Stimulated activated CD8-positive, alpha-beta memory T cell treated with anti-CD3 and anti-CD28 coated beads, Interleukin-2, amount 100 ng/mL, for 1 hour (primary cell): ENCODE measurements at regions not wholly inside any gene's neighbourhood (a gene's known extent, or its start where the extent isn't known, plus 50 kb on each side); places are given as distances from the start of the nearest gene placed in this dataset.
"Not testable (repeated sequence)": the region's sequence is repeated elsewhere in the genome, so short reads cannot be mapped to it uniquely, and the experiment has no call there.

Experiments
- DNase-seq, 2 donors: peaks; one replicate each; pipeline ENCODE4 v3.0.0-alpha.2; 2020; ENCODE audit warnings: low read depth in 2 of 2

DNA sequence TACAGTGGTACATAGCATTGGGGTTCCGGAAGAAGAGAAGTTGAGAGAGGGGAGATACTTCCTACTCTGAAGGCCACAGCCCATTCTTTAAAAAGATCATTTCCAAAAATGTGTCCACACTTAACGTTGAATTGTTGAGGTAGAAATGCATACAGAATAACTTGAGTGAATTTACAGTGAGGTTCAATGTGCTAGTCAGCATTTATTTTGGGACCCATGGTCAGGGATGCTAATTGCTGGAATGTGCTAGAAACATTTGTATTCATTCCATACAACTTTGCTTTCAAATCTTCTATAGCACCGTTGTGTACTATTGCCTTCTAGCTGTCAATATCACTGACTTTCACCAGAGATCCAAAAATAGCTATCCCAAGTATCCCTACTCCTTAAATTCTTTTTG is 325.9 kb downstream of the SATB2 start:
- no peak for DNase-seq

DNA sequence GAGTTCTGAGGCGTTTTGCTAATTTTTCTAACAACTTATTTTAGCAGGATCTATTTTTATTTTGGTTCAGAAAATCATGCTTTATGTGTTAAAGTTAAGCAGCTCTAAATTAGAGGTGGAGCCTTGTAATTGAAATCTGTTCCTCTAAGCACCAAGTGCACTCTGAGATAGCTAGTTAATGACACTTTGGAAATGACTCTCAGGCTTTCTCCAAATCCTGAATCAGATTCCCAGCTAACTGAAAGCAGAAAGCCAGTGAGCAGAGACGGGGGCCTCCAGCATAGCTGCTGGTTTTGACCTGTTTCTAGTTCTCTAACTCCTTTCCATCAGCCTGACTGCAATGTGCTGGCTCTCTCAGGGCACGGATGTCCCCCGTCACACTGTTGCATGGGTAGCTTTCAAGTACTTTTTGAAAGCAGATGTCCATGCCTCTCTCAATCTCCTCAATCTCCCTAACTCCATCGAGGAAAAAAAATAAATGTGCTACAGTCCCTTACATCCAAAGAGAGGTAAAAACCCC is 326.5 kb downstream of the SATB2 start:
- no peak for DNase-seq

DNA sequence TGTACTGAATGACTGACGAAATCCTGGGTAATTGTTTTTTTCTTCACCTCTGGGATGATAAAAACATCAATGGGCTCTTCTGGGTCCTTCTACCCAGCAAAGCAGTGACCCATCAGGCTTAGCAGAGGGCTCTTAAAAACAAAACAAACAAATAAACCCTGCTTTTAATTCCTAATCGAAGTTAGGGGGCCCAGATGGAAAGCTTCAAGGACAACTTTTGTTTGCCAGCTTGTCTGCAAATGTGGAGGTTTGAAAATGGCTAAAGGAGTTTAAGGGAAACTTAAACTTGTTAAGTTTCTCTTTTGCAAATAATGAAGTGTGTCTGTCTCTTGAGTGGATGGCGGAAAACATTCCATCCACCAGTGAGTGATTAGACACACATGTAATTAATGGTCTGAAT is 327.2 kb downstream of the SATB2 start:
- no peak for DNase-seq

DNA sequence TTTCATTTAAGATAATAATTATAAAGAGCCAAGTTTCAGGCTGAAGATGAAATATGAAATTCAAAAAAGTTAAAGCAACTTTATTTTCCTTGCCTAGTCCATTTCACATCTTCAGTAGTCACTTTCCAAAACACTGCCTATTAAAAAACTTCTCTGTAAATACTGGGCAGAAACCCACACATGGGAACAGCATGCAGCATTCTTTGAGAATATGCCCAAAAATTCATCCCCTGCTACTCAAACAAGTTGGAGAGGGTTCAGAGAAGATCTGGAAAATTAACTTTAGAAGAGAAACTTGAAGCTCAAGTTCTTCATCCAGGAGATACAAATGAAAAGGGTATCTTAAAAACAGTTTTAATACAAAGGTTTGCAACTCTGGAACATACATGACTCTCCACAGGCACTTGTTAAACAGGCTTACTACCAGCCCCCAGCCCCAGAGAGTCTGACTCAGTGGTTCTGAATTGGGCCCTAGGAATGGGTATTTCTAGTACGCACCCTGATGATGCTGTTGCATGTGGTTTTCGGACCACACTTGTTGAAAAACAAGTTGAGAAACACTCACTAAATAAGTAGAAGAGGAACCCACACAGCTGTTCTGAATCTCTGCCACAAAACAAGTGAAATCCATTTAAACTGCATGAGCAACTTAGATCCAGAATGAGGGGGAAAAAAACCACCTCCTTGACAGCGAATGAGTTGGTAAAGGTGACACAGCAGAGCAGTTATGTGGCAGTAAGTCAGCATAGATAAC is 329.1 kb downstream of the SATB2 start:
- no peak for DNase-seq

DNA sequence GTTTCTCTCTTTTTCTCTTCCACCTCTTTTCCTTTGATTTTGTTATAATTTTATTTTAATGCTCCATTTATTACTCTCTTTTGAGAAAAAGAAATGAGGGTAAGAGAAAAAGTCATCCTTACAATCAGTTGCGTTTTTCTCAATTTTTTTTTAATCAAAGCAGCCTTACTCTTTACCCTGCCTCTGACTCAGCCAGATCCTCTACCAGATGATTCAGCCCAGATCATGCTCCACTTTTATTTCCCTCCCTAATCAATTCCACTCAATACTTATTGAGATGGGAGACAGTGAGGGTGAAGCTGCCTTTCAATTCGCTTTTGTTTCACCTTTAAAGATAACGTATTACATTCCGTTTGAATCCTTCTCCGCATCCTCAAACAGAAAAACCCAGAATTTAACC is 337.9 kb downstream of the SATB2 start:
- DNase-seq: no peak

DNA sequence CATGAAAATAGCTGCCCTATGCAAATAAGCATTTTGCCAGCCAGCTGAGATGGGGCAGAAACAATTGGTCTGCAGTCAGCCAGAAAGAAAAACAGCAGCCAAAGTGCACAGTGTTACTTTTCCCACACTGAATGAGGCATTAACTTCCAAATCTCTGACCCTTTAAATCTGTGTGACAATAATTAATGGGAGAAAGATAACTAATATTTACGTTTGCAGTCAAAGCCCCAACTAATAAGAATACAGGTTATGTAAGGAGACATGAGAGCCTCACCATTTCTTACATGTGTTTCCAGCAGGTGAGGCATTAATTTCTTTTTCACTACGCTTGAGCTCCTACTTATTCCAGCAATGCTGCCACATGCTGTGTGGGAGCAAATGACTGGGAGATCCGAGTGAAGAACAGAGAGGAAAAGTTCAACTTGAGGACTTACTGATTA is 339.0 kb downstream of the SATB2 start:
- no peak for DNase-seq

DNA sequence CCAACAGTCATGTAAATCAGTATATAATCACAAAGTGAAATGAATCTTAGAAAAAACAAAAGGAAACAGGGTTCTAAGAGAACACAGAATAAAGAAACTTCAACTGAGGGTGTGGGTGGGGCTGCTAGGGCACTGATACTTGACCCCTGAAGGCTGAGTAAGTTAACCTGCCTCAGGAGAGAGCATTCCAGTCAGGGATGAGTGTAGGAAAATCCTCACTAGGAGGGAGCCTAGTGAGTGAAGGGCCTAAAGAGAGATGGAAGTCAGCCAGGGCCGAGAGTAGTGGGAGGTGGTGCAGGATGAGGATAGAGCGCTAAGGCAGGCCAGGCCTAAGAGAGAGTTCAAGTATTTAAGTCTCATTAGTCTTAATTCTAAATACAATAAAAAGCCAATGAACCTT is 342.6 kb downstream of the SATB2 start:
- no peak for DNase-seq

DNA sequence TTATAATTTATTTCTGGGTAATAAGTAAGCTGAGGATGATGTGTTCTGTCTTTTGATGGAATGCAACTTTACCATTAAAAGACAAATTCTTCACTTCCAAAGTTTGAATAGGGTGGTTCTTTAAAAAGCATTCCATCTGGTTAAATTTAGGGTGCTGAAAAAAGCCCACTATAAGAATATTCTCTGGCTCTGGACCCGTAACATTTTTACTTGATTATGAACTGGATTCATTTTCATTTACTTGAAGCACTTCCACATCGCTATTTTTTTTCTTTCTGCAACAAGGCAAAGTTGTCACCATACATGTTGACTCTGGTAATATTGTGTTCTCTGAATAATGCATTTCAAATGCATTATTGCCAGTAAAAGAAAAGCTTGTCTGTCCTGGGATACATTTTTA is 344.6 kb downstream of the SATB2 start:
- no peak for DNase-seq

DNA sequence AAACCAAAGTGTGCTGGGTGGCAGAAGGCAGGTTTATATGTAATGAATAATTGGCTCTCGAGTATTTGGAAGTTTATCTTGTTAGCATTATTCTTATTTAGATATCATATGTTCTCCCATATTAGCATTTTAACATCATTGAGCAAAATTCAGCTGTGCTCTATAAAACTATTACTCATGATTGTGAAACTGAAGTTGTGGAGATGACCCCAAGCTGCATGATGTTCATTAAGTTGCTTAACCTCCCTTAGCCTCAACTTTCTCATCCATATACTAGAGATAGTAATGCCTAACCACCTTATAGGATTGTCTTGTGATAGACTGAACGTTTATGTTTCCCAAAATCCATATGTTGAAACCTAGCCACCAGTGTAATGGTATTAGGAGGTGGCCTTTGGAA is 346.3 kb downstream of the SATB2 start:
- no peak for DNase-seq

DNA sequence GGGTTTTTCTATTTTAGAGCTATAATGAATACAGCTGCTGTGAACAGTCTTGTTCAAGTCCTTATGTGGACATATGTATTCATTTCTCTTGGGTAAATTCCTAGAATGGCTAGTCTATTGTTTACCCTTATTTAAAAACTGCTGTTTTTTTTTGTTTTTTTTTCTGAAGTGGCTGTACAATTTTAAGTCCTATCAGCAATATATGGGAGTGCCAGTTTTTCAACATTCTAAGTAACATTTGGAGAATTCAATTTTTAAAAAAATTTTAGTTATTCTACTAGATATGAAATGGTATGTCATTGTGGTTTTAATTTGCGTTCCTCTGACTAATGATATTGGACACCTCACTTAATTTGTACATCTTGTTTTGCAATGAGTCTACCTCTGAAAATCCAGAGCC is 349.7 kb downstream of the SATB2 start:
- no peak for DNase-seq

DNA sequence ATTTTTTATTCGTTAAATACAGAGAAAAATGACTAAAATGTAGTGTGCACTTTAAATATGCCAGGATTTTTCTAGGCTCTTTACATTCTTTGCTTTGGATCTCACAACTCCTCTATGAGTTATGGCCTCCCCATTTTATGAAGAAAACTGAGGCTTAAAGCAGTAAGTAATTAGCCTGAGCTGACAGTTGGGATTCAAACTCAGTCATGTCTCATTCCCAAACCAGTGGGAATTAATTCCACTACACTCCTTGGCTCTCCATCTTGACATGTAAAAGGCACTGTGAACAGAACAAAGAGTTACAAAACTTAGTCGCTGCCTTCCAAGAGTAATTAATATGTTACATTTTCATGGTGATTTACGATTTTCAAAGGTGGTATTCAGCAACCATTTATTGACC is 351.9 kb downstream of the SATB2 start:
- no peak for DNase-seq

DNA sequence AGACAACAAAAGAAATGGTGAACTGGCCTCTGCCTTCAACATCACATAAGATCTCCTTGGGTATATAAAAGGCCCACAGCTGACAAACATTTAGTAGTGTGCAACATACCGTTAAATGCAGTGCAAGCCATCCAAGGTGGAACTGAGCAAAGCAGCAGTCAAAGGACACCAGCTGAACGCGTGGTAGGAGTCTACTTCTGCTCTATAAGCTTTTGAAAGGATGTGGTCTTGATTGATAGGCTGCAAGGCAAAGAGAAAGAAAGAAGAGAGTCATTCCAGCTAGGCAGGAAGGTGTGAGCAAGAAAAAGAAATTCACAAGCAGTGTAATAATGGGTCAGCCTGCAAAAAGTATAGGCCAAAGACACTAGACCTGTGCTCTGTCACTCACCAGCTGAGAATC is 356.3 kb downstream of the SATB2 start:
- DNase-seq: no peak

DNA sequence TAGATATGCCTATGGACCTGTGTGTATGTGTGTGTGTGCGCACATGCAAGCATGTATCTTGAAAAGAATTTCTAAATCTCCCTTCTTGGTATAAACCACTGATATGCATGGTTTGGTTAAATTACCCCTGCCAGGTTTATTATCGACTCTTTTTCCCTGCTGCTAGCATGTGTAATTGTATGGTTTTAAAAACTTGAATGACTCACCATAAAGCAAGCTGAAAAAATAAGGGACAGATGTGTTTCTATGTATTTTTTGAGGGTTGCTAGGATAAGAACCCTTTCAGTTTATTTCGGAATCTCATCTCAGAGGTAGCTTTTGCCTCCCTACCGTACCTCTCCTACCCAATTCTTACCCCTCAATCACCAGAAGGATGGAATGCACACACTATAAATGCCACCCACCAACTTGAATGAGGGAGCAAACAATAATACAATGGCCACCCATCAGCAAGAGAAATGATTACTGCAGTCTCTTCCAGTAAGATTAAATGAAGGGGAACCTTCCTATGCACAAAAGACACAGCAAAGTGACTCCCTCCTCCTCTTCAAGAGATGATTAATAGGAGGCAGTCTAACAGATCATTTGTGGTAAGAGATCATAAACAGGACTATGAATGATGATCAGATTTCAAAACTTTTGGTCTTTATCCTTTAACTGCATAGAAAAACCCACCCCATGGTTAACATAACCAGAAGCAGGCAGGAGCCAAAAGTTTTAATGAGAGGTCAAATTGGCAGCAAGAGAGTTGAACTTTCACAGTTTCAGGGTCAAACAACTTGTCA is 357.2 kb downstream of the SATB2 start:
- DNase-seq: no peak

DNA sequence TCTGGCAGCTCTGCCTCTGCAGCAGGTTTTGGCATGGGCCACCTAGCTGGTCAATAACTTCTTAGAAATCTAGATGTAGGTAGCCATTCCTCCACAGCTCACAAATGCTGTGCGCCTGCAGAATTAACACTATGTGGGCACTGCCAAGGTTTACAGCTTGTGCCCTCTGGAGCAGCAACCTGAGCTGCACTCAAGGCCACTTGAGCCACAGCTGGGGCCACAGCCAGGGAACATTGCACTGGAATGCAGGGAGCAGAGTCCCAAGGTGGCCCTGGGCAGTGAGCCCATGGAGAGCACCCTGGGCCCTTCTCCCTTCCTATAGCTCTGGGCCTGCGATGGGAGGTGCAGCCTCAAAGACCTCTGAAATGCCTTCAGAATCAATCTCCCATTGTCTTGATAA is 365.3 kb downstream of the SATB2 start:
- no peak for DNase-seq

DNA sequence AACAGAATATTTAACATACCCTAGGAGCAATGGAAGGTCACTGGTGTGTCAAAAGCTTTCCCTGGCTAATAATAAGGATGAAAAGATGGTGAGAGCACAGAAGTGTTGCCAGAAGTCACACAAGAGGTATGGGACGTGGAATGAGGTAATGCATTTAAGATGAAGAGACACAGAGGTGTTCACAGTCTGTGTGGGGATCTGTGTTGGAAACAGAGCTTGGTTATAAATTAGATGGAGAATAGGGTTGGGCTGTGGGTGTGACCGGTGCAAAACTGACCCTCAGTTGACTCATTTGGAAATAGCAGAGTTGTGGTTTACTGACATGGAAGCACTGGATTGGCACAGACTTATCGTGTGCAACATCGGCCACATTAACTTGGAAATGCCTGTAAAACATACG is 372.5 kb downstream of the SATB2 start:
- no peak for DNase-seq

DNA sequence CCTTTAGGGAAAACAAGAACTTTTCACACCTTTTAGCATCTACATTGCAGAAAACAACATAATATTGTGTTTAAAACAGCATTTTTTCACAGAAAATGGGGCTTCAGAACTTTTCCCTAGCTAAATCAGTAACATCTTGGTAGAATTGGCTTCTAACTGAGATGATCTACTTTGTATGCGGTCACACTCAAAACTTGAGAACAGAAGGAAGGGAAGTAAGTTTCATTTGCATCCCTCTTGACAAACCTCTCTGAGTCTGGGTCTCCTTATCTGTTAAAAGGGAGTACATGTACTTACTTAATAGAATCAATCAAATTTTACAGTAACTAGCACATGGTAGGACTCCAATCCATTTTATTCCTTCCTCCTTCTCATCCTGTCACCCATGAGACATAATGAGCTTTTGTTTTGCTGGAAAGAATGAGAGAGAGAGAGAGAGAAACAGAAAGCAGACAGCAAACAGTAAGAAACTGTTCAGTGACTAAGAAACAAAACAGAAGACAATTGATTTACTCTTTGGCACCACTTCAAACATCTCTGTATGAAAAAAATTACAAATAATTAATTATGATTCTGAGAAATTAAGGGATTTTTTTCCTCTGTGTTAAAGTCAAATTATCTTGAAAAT is 387.3 kb downstream of the SATB2 start:
- DNase-seq: no peak

DNA sequence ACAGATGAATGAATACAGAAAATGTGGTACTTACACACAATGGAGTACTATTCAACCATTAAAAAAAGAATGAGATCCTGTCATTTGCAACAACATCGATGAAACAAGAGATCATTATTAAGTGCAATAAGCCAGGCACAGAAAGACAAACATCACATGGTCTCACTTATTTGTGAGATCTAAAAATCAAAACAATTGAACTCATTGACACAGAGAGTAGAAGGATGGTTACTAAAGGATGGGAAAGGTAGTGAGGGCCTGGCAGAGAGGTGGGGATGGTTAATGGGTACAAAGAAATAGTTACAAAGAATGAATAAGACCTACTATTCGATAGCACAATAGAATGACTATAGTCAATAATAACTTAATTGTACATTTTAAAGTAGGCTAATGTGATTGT is 393.5 kb downstream of the SATB2 start:
- no peak for DNase-seq

DNA sequence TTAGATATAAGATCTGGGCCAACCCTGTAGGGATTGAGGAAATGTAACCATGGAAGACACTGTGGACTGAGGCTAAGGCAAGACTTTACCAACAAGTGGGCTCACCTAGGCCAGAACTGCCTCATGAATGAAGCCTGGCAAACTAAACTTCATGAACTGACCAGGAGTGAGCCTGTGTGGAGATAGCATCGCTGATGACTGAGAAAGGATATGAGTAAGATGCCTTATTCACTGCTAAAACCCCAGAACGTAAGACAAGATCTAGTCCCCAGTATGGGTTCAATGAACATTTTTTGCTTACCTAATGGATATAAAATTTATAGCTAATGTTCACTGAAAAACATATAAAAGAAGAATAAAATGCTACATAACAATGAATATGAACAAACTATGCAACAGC is 399.8 kb downstream of the SATB2 start:
- DNase-seq: no peak

DNA sequence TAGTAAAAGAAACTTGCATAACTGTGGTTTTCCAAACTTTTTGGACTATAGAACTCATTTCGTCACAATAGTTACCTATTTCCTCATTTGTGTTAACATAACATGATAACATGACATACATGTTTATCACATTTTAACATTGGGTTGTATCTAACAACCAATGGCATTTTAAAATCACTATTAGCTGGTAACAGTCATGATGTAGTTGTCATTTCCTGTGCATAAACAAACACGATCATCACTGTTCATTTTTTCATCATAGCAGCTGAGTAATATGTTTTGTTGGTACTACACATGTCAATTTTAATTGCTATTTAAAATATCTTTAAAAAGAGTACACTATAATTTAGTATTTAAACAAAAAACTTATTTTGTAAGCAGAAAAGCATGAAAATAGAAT is 402.4 kb downstream of the SATB2 start:
- no peak for DNase-seq

DNA sequence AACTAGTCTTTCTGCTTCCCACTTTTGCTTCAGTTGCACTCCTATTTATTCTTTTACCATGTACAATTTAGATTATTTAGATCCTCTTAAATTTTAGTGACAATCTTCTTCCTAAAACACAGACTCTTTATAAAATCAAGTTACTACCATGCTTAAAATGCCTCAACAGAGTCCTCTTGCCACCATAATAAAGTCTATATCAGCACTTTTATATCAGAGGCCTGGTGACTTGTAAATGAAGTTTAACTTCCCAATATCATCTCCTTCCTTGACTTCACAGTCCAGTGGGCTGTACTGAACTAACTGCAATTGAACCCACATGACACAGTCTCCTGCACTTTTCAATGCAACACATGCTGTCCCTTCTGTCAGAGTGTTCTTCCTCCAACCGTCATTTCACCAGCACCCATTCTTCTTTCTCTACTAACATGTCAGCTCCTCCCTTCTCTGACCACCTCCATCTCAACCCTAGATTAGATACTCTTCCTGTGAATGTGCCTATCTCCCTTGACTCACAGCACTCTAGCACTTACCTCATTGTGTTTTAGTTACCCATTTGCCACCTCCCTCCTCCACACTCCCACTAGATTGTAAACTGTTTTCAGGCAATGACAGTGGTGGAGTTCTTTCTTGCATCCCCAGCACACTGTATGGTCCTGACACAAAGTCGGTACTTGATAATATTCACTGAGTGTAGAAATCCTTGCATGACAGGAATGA is 414.9 kb downstream of the SATB2 start:
- no peak for DNase-seq

DNA sequence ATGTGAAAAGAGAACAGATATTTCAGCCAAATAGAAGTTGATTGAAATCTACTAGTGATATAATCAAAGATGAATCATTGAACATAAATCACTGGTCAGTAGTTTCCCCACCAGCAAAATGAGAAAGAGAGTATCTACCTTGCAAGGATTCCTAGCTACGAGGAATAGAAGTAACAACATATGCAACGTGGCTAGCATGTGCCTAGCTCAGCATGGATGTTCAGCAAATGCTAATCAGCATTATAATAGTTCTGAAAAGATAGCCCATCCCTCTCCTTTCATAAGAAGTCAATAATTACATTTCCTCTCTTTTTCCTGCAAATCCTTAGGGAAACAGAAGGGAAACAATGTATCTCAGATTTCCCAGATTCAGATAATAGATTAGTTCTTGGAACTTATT is 417.2 kb downstream of the SATB2 start:
- no peak for DNase-seq

DNA sequence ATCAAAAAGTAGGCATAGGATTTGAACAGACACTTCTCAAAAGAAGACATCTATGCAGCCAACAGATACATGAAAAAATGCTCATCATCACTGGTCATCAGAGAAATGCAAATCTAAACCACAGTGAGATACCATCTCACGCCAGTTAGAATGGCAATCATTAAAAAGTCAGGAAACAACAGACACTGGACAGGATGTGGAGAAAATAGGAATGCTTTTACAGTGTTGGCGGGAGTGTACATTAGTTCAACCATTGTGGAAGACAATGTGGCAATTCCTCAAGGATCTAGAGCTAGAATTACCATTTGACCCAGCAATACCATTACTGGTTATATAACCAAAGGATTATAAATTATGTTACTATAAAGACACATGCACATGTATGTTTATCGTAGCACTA is 424.0 kb downstream of the SATB2 start:
- not testable (repeated sequence) for DNase-seq
